Thyroid gland (tissue), 4 donors: ENCODE measurements at regions not wholly inside any gene's neighbourhood (a gene's known extent, or its start where the extent isn't known, plus 50 kb on each side); places are given as distances from the start of the nearest gene placed in this dataset.

Experiments used
- CTCF ChIP-seq, 6 experiments: fragments of 200-600 bp in 3 of 6; fragments of 450-650 bp in 3 of 6; sonication (generic) in 3 of 6; IDR thresholded peaks; one replicate each; pipeline ENCODE4 v1.5.1; 2016 to 2019; ENCODE audit warnings: antibody characterized with exemption in 6 of 6, mild to moderate bottlenecking in 2 of 6, inconsistent platforms in 1 of 6, moderate library complexity in 1 of 6
- POLR2A ChIP-seq, 2 donors: fragments of 450-650 bp; IDR thresholded peaks; one replicate each; pipeline ENCODE4 v1.6.1; 2017; ENCODE audit warnings: antibody characterized with exemption in 2 of 2, mild to moderate bottlenecking in 2 of 2, moderate library complexity in 1 of 2

- TF ChIP-seq CTCF (IDR thresholded peaks at IDR 0.05), result no peak
- no peak for TF ChIP-seq POLR2A (IDR thresholded peaks at IDR 0.05)
Measured at GRCh38 chr1:185434721-185435120, 117.7 kb upstream of the IVNS1ABP start.
